Transverse colon (tissue), 4 donors: ENCODE measurements at regions not wholly inside any gene's neighbourhood (a gene's known extent, or its start where the extent isn't known, plus 50 kb on each side); places are given as distances from the start of the nearest gene placed in this dataset.

Source experiments
- DNase-seq: peaks from one replicate; pipeline ENCODE4 v3.0.0-alpha.2; 2019
- H3K27ac ChIP-seq, 4 donors: fragments of 200-600 bp; sonication (generic); 2 replicates each; pipeline ENCODE4 v1.5.1; 2016 to 2018; ENCODE audit warnings: inconsistent platforms in 4 of 4
- H3K27me3 ChIP-seq: fragments of 200-600 bp; sonication (generic); 2 replicates; pipeline ENCODE4 v1.5.1; 2017; ENCODE audit warnings: inconsistent platforms
- H3K36me3 ChIP-seq, 4 donors: fragments of 200-600 bp; sonication (generic); 2 replicates each; pipeline ENCODE4 v1.5.1; 2017 to 2019; ENCODE audit warnings: inconsistent platforms in 4 of 4
- H3K4me1 ChIP-seq, 4 donors: fragments of 200-600 bp; sonication (generic); 2 replicates each; pipeline ENCODE4 v1.5.1; 2017 to 2020; ENCODE audit warnings: inconsistent platforms in 4 of 4
- H3K4me3 ChIP-seq, 4 donors: fragments of 200-600 bp; sonication (generic); 1 replicate in 1 of 4; 2 replicates in 3 of 4; pipeline versions ENCODE4 v1.5.1 to v1.6.1; 2017 to 2019; ENCODE audit warnings: inconsistent platforms in 4 of 4
- H3K9me3 ChIP-seq, 2 donors: fragments of 200-600 bp; sonication (generic); 2 replicates each; pipeline ENCODE4 v1.5.1; 2017 to 2019; ENCODE audit warnings: inconsistent platforms in 2 of 2
- EP300 ChIP-seq: sonication (generic); formaldehyde crosslinking; IDR thresholded peaks from one replicate; pipeline ENCODE4 v1.6.1; 2017; ENCODE audit warnings: antibody characterized with exemption, low read depth
- POLR2A ChIP-seq: fragments of 450-650 bp; IDR thresholded peaks from one replicate; pipeline ENCODE4 v1.6.1; 2016; ENCODE audit warnings: antibody characterized with exemption, mild to moderate bottlenecking, moderate library complexity
- POLR2AphosphoS5 ChIP-seq, 3 donors: sonication (generic); formaldehyde crosslinking; IDR thresholded peaks; one replicate each; pipeline ENCODE4 v1.6.1; 2016; ENCODE audit warnings: antibody characterized with exemption in 3 of 3
- WGBS, 2 donors: methylation state at CpG; one replicate each; pipeline ENCODE4 v1.1.5; 2018; ENCODE audit warnings: low coverage in 1 of 2; 5-methylcytosine and 5-hydroxymethylcytosine counted together
- in situ Hi-C, 4 donors: fragments of 200-750 bp; cut with MboI; loops; one replicate each; pipeline versions ENCODE4 v1.15.0 to v1.15.1; 2017; ENCODE audit warnings: low sequenced_read_pairs in 3 of 4, low pct_ligation_motif_present in 1 of 4, low pct_unique_long_range_greater_than_20kb in 1 of 4
- intact Hi-C: fragments of 100-400 bp; cut with DNase I; formaldehyde crosslinking; loops from one replicate; pipeline ENCODE4 v1.15.1; 2023; ENCODE audit warnings: low total_unique reads
- TF ChIP-seq, protein P1 (sequence below), 5 experiments: fragments of 200-600 bp in 3 of 5; fragments of 450-650 bp in 2 of 5; sonication (generic) in 3 of 5; IDR thresholded peaks; 1 replicate in 2 of 5; 2 replicates in 3 of 5; pipeline ENCODE4 v1.5.1; 2016 to 2017; ENCODE audit warnings: antibody characterized with exemption in 5 of 5, inconsistent platforms in 3 of 5, mild to moderate bottlenecking in 2 of 5, moderate library complexity in 1 of 5

DNA sequence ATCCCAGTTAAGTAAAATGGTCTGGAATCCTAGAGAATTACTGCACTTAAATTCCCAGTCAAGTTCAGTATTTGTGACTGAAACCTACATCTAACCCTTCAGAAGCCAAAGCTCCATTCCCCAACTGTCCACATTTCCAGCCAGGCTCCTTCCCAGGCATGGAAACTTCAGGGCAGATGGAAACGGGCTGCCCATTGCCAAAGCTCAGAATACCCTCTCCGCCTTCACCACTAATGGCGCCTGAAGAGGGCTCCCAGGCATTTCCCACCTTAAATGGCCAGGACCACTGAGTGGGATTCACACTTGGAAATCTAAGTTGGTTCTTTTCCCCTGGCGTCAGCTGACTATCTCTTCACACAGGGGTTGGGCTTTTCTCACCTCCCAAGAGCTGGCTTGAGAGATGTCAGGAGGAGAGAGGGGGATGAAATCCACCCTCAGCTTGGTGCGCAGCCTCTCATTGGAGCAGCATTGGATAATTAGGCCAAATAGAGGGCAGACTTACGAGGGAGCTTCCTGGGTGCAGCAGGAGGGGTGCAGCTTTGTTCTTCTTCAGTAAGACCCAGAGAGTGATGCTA, 82.9 kb downstream of the ANKRD60 start:
- H3K4me3 ChIP-seq = no peak overlapping the region
- H3K27ac ChIP-seq = no peak overlapping the region
- no peaks in the 10 kb centered on the region for H3K36me3 ChIP-seq
- in situ Hi-C loops = no loop called here
- TF ChIP-seq, protein P1, sequence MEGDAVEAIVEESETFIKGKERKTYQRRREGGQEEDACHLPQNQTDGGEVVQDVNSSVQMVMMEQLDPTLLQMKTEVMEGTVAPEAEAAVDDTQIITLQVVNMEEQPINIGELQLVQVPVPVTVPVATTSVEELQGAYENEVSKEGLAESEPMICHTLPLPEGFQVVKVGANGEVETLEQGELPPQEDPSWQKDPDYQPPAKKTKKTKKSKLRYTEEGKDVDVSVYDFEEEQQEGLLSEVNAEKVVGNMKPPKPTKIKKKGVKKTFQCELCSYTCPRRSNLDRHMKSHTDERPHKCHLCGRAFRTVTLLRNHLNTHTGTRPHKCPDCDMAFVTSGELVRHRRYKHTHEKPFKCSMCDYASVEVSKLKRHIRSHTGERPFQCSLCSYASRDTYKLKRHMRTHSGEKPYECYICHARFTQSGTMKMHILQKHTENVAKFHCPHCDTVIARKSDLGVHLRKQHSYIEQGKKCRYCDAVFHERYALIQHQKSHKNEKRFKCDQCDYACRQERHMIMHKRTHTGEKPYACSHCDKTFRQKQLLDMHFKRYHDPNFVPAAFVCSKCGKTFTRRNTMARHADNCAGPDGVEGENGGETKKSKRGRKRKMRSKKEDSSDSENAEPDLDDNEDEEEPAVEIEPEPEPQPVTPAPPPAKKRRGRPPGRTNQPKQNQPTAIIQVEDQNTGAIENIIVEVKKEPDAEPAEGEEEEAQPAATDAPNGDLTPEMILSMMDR (IDR thresholded peaks at IDR 0.05) = no peak
- no peak for TF ChIP-seq POLR2AphosphoS5 (IDR thresholded peaks at IDR 0.05)
- no peak for TF ChIP-seq POLR2A
- no peak for TF ChIP-seq EP300
- no peaks in the 10 kb centered on the region for H3K4me1 ChIP-seq
- intact Hi-C loops = no loop called here
- DNase-seq = no peak
- no peaks in the 10 kb centered on the region for H3K9me3 ChIP-seq
- peaks cover 5% of the 10 kb centered on the region for H3K27me3 ChIP-seq
- WGBS, 2 donors = 89% methylated on average over 6 of the region's 6 CpGs; no CpG with 5 or more reads in 1 of the 2 donors

DNA sequence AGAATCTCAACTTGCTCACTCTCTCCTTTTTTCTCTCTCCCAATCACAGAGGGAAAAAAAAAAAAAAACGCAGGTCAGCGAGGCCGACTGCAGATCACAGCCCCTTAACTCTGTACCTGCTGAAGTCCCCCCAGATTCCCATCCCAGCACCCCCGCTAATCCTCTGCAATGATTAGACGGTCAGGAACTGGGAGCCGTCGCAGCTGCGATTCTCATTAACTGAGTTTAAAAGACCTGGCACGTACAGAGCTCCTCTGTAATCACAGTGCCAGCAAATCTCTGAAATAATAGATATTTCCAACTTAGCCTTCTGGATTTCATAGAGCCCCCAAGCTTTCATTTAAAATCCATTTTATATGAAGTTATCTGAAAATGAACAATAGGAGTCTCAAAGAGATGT, 84.4 kb downstream of the ANKRD60 start:
- in situ Hi-C loops (no loop called here), intact Hi-C loops (no loop called here)
- Histone ChIP-seq H3K36me3 (no peaks in the 10 kb centered on the region), H3K4me3 (no peak overlapping the region), H3K27me3 (no peaks in the 10 kb centered on the region), H3K9me3 (no peaks in the 10 kb centered on the region), H3K4me1 (no peaks in the 10 kb centered on the region), H3K27ac (no peak overlapping the region)
- whole genome bisulfite sequencing, 2 donors = 87 to 100% methylated on average over 6 to 9 of the region's 9 CpGs
- no peak for DNase-seq
- TF ChIP-seq EP300 = no peak
- TF ChIP-seq, protein P1 (IDR thresholded peaks at IDR 0.05) = no peak
- TF ChIP-seq POLR2A = no peak

GRCh38 chr20:58143531-58143930, 84.9 kb downstream of the ANKRD60 start:
- H3K27ac ChIP-seq = no peak overlapping the region
- intact Hi-C loops (no loop called here), in situ Hi-C loops (no loop called here)
- H3K4me1 ChIP-seq = no peaks in the 10 kb centered on the region
- no peak for DNase-seq
- no peaks in the 10 kb centered on the region for H3K27me3 ChIP-seq
- H3K4me3 ChIP-seq = no peak overlapping the region
- no peaks in the 10 kb centered on the region for H3K36me3 ChIP-seq
- H3K9me3 ChIP-seq = no peaks in the 10 kb centered on the region
- TF ChIP-seq EP300 (no peak), POLR2A (no peak), POLR2AphosphoS5 (IDR thresholded peaks at IDR 0.05) (no peak)
- TF ChIP-seq, protein P1 (IDR thresholded peaks at IDR 0.05) = no peak

DNA sequence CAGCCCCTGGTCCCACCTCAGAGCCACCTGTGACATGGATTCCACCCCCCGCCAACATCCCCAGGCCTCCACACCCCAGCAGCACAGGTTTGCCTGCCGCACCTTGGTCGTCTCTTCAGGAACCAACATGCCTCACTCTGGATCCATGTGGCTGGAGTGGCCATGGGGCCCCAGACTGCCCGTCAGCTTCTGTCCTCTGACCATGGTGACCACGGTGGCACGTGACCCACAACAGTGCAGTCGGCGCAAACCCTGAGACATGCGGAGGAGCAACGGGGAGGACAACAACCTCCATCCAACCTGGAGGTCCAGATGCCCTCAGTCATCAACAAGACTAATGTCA, 85.6 kb downstream of the ANKRD60 start:
- no peak overlapping the region for H3K27ac ChIP-seq
- DNase-seq = no peak
- WGBS, 2 donors = 95% methylated on average over 10 of the region's 10 CpGs; no CpG with 5 or more reads in 1 of the 2 donors

More for the DNA sequence above, 85.6 kb downstream of the ANKRD60 start:
- TF ChIP-seq EP300 = no peak
- TF ChIP-seq, protein P1 (IDR thresholded peaks at IDR 0.05) = no peak
- no peak for TF ChIP-seq POLR2AphosphoS5 (IDR thresholded peaks at IDR 0.05)
- no peak for TF ChIP-seq POLR2A
- H3K4me1 ChIP-seq = no peaks in the 10 kb centered on the region
- no peaks in the 10 kb centered on the region for H3K27me3 ChIP-seq
- no peaks in the 10 kb centered on the region for H3K9me3 ChIP-seq
- H3K4me3 ChIP-seq = no peak overlapping the region
- no peaks in the 10 kb centered on the region for H3K36me3 ChIP-seq
- intact Hi-C loops (no loop called here), in situ Hi-C loops (no loop called here)
